ENCODE measurements at regions not wholly inside any gene's neighbourhood (a gene's known extent, or its start where the extent isn't known, plus 50 kb on each side); places are given as distances from the start of the nearest gene placed in this dataset.

DNA sequence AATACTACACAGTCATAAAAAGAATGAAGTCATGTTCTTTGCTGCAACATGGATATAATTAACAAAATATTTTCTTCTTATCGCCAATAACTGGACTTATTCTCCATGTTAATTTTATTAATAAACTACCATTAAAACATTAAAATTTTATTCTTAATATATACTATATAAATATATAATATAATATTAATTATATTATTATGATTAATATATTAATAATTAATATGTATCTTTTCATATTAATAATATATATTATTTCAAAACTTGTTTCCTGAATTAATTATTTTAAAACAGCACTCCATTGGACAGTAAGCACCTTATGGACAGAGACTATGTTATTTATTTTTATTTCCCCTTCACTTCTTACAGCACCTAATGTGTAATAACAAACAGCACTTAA, 182.8 kb downstream of the ARL4A start:
- TF ChIP-seq, protein P1, sequence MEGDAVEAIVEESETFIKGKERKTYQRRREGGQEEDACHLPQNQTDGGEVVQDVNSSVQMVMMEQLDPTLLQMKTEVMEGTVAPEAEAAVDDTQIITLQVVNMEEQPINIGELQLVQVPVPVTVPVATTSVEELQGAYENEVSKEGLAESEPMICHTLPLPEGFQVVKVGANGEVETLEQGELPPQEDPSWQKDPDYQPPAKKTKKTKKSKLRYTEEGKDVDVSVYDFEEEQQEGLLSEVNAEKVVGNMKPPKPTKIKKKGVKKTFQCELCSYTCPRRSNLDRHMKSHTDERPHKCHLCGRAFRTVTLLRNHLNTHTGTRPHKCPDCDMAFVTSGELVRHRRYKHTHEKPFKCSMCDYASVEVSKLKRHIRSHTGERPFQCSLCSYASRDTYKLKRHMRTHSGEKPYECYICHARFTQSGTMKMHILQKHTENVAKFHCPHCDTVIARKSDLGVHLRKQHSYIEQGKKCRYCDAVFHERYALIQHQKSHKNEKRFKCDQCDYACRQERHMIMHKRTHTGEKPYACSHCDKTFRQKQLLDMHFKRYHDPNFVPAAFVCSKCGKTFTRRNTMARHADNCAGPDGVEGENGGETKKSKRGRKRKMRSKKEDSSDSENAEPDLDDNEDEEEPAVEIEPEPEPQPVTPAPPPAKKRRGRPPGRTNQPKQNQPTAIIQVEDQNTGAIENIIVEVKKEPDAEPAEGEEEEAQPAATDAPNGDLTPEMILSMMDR (IDR thresholded peaks at IDR 0.05) = no peak
- no peak for TF ChIP-seq POLR2A (IDR thresholded peaks at IDR 0.05)
